ENCODE measurements at regions not wholly inside any gene's neighbourhood (a gene's known extent, or its start where the extent isn't known, plus 50 kb on each side); places are given as distances from the start of the nearest gene placed in this dataset.

- Histone ChIP-seq H4K20me1 (ENCODE audit: insufficient read depth, low read length, poor library complexity, severe bottlenecking) (no peaks in the 10 kb centered on the region), H3F3A (ENCODE audit: low read depth) (peaks cover 18% of the 10 kb centered on the region), H3K27me3 (ENCODE audit: insufficient read depth, low read length, poor library complexity, severe bottlenecking) (no peaks in the 10 kb centered on the region), H2AFZ (ENCODE audit: low read length) (no peak overlapping the region), H3K9me2 (replicated peaks; ENCODE audit: low read depth, low read length) (no peaks in the 10 kb centered on the region), H3K4me2 (ENCODE audit: low read depth, low read length, poor library complexity, severe bottlenecking) (peak overlapping the region; percentile 64), H3K36me3 (ENCODE audit: insufficient read depth, low read length) (no peaks in the 10 kb centered on the region), H3K9ac (ENCODE audit: low read depth, low read length, poor library complexity, severe bottlenecking) (peak overlapping the region; percentile 50), H3K9me3 (ENCODE audit: insufficient read depth, low read depth, low read length) (no peaks in the 10 kb centered on the region; the same call in 1 of the 2 replicates), H3K4me3 (ENCODE audit: low read length, poor library complexity, severe bottlenecking) (peak overlapping the region; percentile 37), H3K79me2 (ENCODE audit: insufficient read depth, low read length) (no peaks in the 10 kb centered on the region), H3K4me1 (ENCODE audit: insufficient read depth, low read length, poor library complexity, severe bottlenecking) (peaks cover 48% of the 10 kb centered on the region)
- TF ChIP-seq CTCF (conservative IDR thresholded peaks at IDR 0.05; ENCODE audit: low read length) (no peak), EZH2phosphoT487 (IDR thresholded peaks at IDR 0.05; ENCODE audit: borderline replicate concordance) (no peak)
Observed at GRCh38 chr1:70909262-70909822, 138.3 kb downstream of the PTGER3 start.

GRCh38 chr1:70910013-70910412 lies 137.6 kb downstream of the PTGER3 start:
- H4K20me1 ChIP-seq (ENCODE audit: insufficient read depth, low read length, poor library complexity, severe bottlenecking) = no peaks in the 10 kb centered on the region
- peaks cover 51% of the 10 kb centered on the region for H3K4me1 ChIP-seq (ENCODE audit: insufficient read depth, low read length, poor library complexity, severe bottlenecking)
- H3K4me3 ChIP-seq (ENCODE audit: low read length, poor library complexity, severe bottlenecking) = peak overlapping the region; percentile 37
- no peaks in the 10 kb centered on the region for H3K27me3 ChIP-seq (ENCODE audit: insufficient read depth, low read length, poor library complexity, severe bottlenecking)
- no peaks in the 10 kb centered on the region for H3K79me2 ChIP-seq (ENCODE audit: insufficient read depth, low read length)
- no peaks in the 10 kb centered on the region for H3K9me3 ChIP-seq (ENCODE audit: insufficient read depth, low read depth, low read length)
- H2AFZ ChIP-seq (ENCODE audit: low read length) = no peak overlapping the region
- H3K9me2 ChIP-seq (replicated peaks; ENCODE audit: low read depth, low read length) = no peaks in the 10 kb centered on the region
- H3K9ac ChIP-seq (ENCODE audit: low read depth, low read length, poor library complexity, severe bottlenecking) = peak overlapping the region; percentile 50
- no peaks in the 10 kb centered on the region for H3K36me3 ChIP-seq (ENCODE audit: insufficient read depth, low read length)
- TF ChIP-seq EZH2phosphoT487 (IDR thresholded peaks at IDR 0.05; ENCODE audit: borderline replicate concordance) (no peak), CTCF (conservative IDR thresholded peaks at IDR 0.05; ENCODE audit: low read length) (no peak)
- H3F3A ChIP-seq (ENCODE audit: low read depth) = peaks cover 18% of the 10 kb centered on the region
- H3K4me2 ChIP-seq (ENCODE audit: low read depth, low read length, poor library complexity, severe bottlenecking) = peak overlapping the region; percentile 64

- peaks cover 18% of the 10 kb centered on the region for H3F3A ChIP-seq (ENCODE audit: low read depth)
- TF ChIP-seq CTCF (conservative IDR thresholded peaks at IDR 0.05; ENCODE audit: low read length) = no peak
- TF ChIP-seq EZH2phosphoT487 (IDR thresholded peaks at IDR 0.05; ENCODE audit: borderline replicate concordance) = no peak
- no peaks in the 10 kb centered on the region for H3K36me3 ChIP-seq (ENCODE audit: insufficient read depth, low read length)
- H3K4me2 ChIP-seq (ENCODE audit: low read depth, low read length, poor library complexity, severe bottlenecking) = no peak overlapping the region
- peaks cover 63% of the 10 kb centered on the region for H3K4me1 ChIP-seq (ENCODE audit: insufficient read depth, low read length, poor library complexity, severe bottlenecking)
- no peaks in the 10 kb centered on the region for H3K9me3 ChIP-seq (ENCODE audit: insufficient read depth, low read depth, low read length)
- no peaks in the 10 kb centered on the region for H3K9me2 ChIP-seq (replicated peaks; ENCODE audit: low read depth, low read length)
- no peak overlapping the region for H2AFZ ChIP-seq (ENCODE audit: low read length)
- no peaks in the 10 kb centered on the region for H4K20me1 ChIP-seq (ENCODE audit: insufficient read depth, low read length, poor library complexity, severe bottlenecking)
- H3K4me3 ChIP-seq (ENCODE audit: low read length, poor library complexity, severe bottlenecking) = no peak overlapping the region
- no peak overlapping the region for H3K9ac ChIP-seq (ENCODE audit: low read depth, low read length, poor library complexity, severe bottlenecking)
- H3K27me3 ChIP-seq (ENCODE audit: insufficient read depth, low read length, poor library complexity, severe bottlenecking) = no peaks in the 10 kb centered on the region
- no peaks in the 10 kb centered on the region for H3K79me2 ChIP-seq (ENCODE audit: insufficient read depth, low read length)
Observed at GRCh38 chr1:70911861-70912260, 135.8 kb downstream of the PTGER3 start.
